Testis (tissue), 2 donors: ENCODE measurements at regions not wholly inside any gene's neighbourhood (a gene's known extent, or its start where the extent isn't known, plus 50 kb on each side); places are given as distances from the start of the nearest gene placed in this dataset.

ENCODE experiments used
- DNase-seq: peaks from one replicate; pipeline ENCODE4 v3.0.0-alpha.2; 2019
- H3K27ac ChIP-seq, 2 donors: fragments of 200-600 bp; sonication (generic); one replicate each; pipeline ENCODE4 v1.5.1; 2019
- H3K27me3 ChIP-seq: fragments of 200-600 bp; sonication (generic); one replicate; pipeline ENCODE4 v1.5.1; 2019
- H3K36me3 ChIP-seq: fragments of 200-600 bp; sonication (generic); one replicate; pipeline ENCODE4 v1.5.1; 2017; ENCODE audit warnings: low read depth; ENCODE audit errors: missing control alignments
- H3K4me1 ChIP-seq: fragments of 200-600 bp; sonication (generic); one replicate; pipeline ENCODE4 v1.5.1; 2019
- H3K4me3 ChIP-seq, 2 donors: fragments of 200-600 bp; sonication (generic); one replicate each; pipeline ENCODE4 v1.5.1; 2017 to 2019
- H3K9me3 ChIP-seq: fragments of 200-600 bp; sonication (generic); one replicate; pipeline ENCODE4 v1.5.1; 2017
- CTCF ChIP-seq, 3 experiments: fragments of 450-650 bp in 2 of 3; fragments of 200-600 bp in 1 of 3; sonication (generic) in 1 of 3; IDR thresholded peaks; one replicate each; pipeline ENCODE4 v1.5.1; 2016 to 2019; ENCODE audit warnings: antibody characterized with exemption in 3 of 3, mild to moderate bottlenecking in 2 of 3, moderate library complexity in 1 of 3
- POLR2A ChIP-seq: fragments of 450-650 bp; IDR thresholded peaks from one replicate; pipeline ENCODE4 v1.6.1; 2017; ENCODE audit warnings: antibody characterized with exemption, mild to moderate bottlenecking, moderate library complexity
- WGBS, 2 donors: methylation state at CpG; one replicate each; pipeline ENCODE4 v1.1.5; 2018; 5-methylcytosine and 5-hydroxymethylcytosine counted together
- intact Hi-C: fragments of 100-400 bp; cut with DNase I; formaldehyde crosslinking; loops from one replicate; pipeline ENCODE4 v1.15.1; 2023; ENCODE audit warnings: low total_unique reads

DNA sequence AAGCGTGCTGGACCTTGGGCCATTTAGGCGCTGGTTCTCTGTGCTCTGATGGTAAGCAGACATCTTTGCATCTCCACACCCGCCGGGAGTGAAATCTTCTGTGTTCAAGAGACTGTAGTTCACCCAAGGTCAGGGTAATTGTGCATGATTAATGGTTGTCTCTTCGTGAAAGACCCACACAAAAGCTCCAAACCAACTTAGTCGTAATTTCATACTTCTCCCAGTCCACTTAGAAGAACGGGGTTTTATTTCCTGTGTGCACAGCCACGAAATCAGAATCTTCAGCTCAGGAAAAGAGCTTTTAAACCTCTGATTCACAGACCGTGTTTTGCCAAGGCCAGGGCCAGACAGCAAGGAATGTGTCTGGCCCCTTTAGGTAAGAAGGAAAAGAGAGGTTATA lies 640.9 kb downstream of the MED13L start:
- 32 to 45% methylated on average over 9 of the region's 9 CpGs for WGBS, 2 donors
- no peak for TF ChIP-seq POLR2A
- TF ChIP-seq CTCF (IDR thresholded peaks at IDR 0.05): no peak
- intact Hi-C loops: no loop called here

GRCh38 chr12:115632308-115632707 lies 645.2 kb downstream of the MED13L start:
- H3K4me1 ChIP-seq: no peaks in the 10 kb centered on the region
- TF ChIP-seq CTCF (IDR thresholded peaks at IDR 0.05): peak in 2 of 3 experiments; percentile 12 to 17
- no peak for TF ChIP-seq POLR2A
- DNase-seq: no peak
- H3K27me3 ChIP-seq: no peaks in the 10 kb centered on the region
- H3K27ac ChIP-seq: no peak overlapping the region
- H3K4me3 ChIP-seq: no peak overlapping the region
- no peaks in the 10 kb centered on the region for H3K36me3 ChIP-seq
- H3K9me3 ChIP-seq: no peaks in the 10 kb centered on the region
- intact Hi-C loops: no loop called here

More for the DNA sequence above, 640.9 kb downstream of the MED13L start:
- H3K27ac ChIP-seq: no peak overlapping the region
- no peaks in the 10 kb centered on the region for H3K9me3 ChIP-seq
- H3K36me3 ChIP-seq: no peaks in the 10 kb centered on the region
- H3K4me1 ChIP-seq: no peaks in the 10 kb centered on the region
- H3K4me3 ChIP-seq: no peak overlapping the region
- no peaks in the 10 kb centered on the region for H3K27me3 ChIP-seq
- DNase-seq: no peak

GRCh38 chr12:115630136-115630535 lies 647.4 kb downstream of the MED13L start:
- no peaks in the 10 kb centered on the region for H3K4me1 ChIP-seq
- H3K4me3 ChIP-seq: no peak overlapping the region
- 69 to 89% methylated on average over 8 of the region's 8 CpGs for WGBS, 2 donors
- intact Hi-C loops: no loop called here
- no peak overlapping the region for H3K27ac ChIP-seq
- no peaks in the 10 kb centered on the region for H3K36me3 ChIP-seq
- TF ChIP-seq CTCF (IDR thresholded peaks at IDR 0.05): no peak
- TF ChIP-seq POLR2A: no peak
- no peaks in the 10 kb centered on the region for H3K27me3 ChIP-seq
- no peak for DNase-seq
- no peaks in the 10 kb centered on the region for H3K9me3 ChIP-seq

DNA sequence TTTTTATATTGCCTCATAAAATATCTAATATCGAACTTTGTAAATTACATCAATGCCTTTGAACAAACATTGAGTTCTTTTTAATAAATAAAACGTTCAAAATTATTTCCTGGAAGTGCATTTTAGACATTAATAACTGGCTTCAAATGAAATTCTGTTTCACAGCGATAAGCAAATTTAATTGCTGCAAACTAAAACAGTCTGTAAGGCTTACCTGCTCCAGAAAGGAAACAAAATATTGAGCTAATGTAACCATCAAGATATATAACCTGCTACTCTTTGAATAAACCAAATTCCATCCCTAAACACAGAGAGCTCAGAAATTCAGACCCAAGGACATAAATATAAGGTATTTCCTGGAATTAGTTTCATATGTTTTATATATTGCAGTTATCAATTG lies 651.3 kb downstream of the MED13L start:
- 77 to 84% methylated on average over 3 of the region's 3 CpGs for WGBS, 2 donors
- DNase-seq: no peak

More for the DNA sequence above, 651.3 kb downstream of the MED13L start:
- intact Hi-C loops: no loop called here
- no peaks in the 10 kb centered on the region for H3K9me3 ChIP-seq
- no peaks in the 10 kb centered on the region for H3K27me3 ChIP-seq
- H3K36me3 ChIP-seq: no peaks in the 10 kb centered on the region
- TF ChIP-seq CTCF (IDR thresholded peaks at IDR 0.05) (no peak), POLR2A (no peak)
- H3K27ac ChIP-seq: no peak overlapping the region
- no peaks in the 10 kb centered on the region for H3K4me1 ChIP-seq
- no peak overlapping the region for H3K4me3 ChIP-seq
